OCI-LY7 (cell line): ENCODE measurements at regions not wholly inside any gene's neighbourhood (a gene's known extent, or its start where the extent isn't known, plus 50 kb on each side); places are given as distances from the start of the nearest gene placed in this dataset.
"Not testable (repeated sequence)": the region's sequence is repeated elsewhere in the genome, so short reads cannot be mapped to it uniquely, and the experiment has no call there.

Source experiments
- BruUV-seq: library from RNA; stranded (reverse); fragments of 400-500 nt; replicated peaks from 2 replicates; lab custom pipeline; 2021; lab: Mats Ljungman, UMichigan
- CTCF ChIA-PET: fragments of 300-600 bp; sonication (Branson Sonifier 250); formaldehyde crosslinking; loops from one replicate; lab custom pipeline; 2022; ENCODE audit warnings: antibody characterized with exemption; ENCODE audit not compliant: unreplicated experiment; lab: Charles Lee
- POLR2A ChIA-PET: fragments of 300-600 bp; sonication (Branson Sonifier 250); formaldehyde crosslinking; loops from one replicate; lab custom pipeline; 2022; ENCODE audit warnings: antibody characterized with exemption; lab: Charles Lee
- DNase-seq: peaks from one replicate; pipeline ENCODE4 v3.0.0-alpha.2; 2015; ENCODE audit warnings: low spot score
- H2AFZ ChIP-seq: fragments of 200-600 bp; sonication (generic), shearing (Covaris generic); 2 replicates; pipeline ENCODE4 v1.6.1; 2014; ENCODE audit warnings: mild to moderate bottlenecking, antibody characterized with exemption, low read length, moderate library complexity
- H3K27ac ChIP-seq: fragments of 200-600 bp; sonication (generic); 2 replicates; pipeline ENCODE4 v1.5.1; 2014; ENCODE audit warnings: mixed run types, low read depth, mild to moderate bottlenecking, moderate library complexity, low read length, inconsistent platforms; ENCODE audit not compliant: poor library complexity, severe bottlenecking
- H3K36me3 ChIP-seq: fragments of 200-600 bp; sonication (generic); 2 replicates; pipeline ENCODE4 v1.6.1; 2014; ENCODE audit warnings: mild to moderate bottlenecking, antibody characterized with exemption, low read length, moderate library complexity, mixed read lengths; ENCODE audit not compliant: insufficient read depth
- H3K4me1 ChIP-seq: fragments of 200-600 bp; sonication (generic); 2 replicates; pipeline ENCODE4 v1.5.1; 2014; ENCODE audit warnings: mild to moderate bottlenecking, low read length; ENCODE audit not compliant: insufficient read depth, poor library complexity, severe bottlenecking
- H3K4me2 ChIP-seq: fragments of 200-600 bp; sonication (generic); 2 replicates; pipeline ENCODE4 v1.6.1; 2014; ENCODE audit warnings: mild to moderate bottlenecking, low read length
- H3K4me3 ChIP-seq: fragments of 200-600 bp; sonication (generic); 2 replicates; pipeline ENCODE4 v1.5.1; 2014; ENCODE audit warnings: mild to moderate bottlenecking, low read depth, low read length; ENCODE audit not compliant: poor library complexity, severe bottlenecking
- H3K79me2 ChIP-seq: fragments of 200-600 bp; sonication (generic); 2 replicates; pipeline ENCODE4 v1.6.1; 2016; ENCODE audit warnings: low read depth, mild to moderate bottlenecking, low read length, moderate library complexity, mixed read lengths; ENCODE audit not compliant: insufficient read depth
- H3K9me2 ChIP-seq: fragments of 200-600 bp; sonication (generic); 2 replicates; pipeline ENCODE4 v1.6.1; 2016; ENCODE audit warnings: mild to moderate bottlenecking, low read length, mixed read lengths; ENCODE audit not compliant: insufficient read depth
- H3K9me3 ChIP-seq: fragments of 200-600 bp; sonication (generic); 2 replicates; pipeline ENCODE4 v1.6.1; 2014; ENCODE audit warnings: mild to moderate bottlenecking, mixed run types, low read length, mixed read lengths
- H4K20me1 ChIP-seq: fragments of 200-600 bp; sonication (generic); 2 replicates; pipeline ENCODE4 v1.6.1; 2014; ENCODE audit warnings: mild to moderate bottlenecking, antibody characterized with exemption, low read length, moderate library complexity, mixed read lengths; ENCODE audit not compliant: insufficient read depth
- EZH2phosphoT487 ChIP-seq: fragments of 200-600 bp; sonication (generic); IDR thresholded peaks from 2 replicates; pipeline ENCODE4 v1.6.1; 2018; ENCODE audit warnings: low read depth, borderline replicate concordance, mild to moderate bottlenecking, mixed run types, antibody characterized with exemption, low read length, moderate library complexity, mixed read lengths
- intact Hi-C: fragments of 100-400 bp; cut with micrococcal nuclease; formaldehyde crosslinking; loops from one replicate; pipeline ENCODE4 v1.10.0; 2022; ENCODE audit not compliant: unreplicated experiment
- TF ChIP-seq, protein P1 (sequence below): fragments of 200-600 bp; sonication (generic); conservative IDR thresholded peaks from 2 replicates; pipeline ENCODE4 v1.5.1; 2014; ENCODE audit warnings: mild to moderate bottlenecking, antibody characterized with exemption, low read length, moderate library complexity, mixed read lengths

DNA sequence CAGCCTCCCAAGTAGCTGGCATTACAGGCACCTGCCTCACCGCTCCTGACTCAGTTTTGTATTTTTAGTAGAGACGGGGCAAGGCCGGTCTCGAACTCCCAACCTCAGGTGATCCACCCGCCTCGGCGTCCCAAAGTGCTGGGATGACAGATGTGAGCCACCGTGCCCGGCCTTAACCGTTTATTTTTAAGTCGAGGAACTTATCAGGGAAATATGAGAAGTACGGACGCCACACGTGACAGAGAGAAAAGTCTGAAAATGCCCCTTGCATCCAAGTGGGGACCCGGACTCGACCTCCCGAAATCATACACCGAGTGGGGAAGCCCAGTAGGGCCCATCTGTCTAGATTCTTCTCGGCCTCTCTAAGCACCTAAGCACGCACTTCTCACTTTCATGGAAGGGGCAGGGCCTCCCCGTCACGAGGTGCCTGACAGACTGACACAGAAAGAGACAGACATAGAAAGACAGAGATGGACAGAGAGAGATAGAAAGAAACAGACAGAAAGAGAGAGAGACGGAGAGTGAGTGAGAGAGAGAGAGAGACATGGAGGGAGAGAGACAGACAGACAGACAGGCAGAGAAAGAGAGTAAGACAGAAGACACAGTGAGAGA, 756.5 kb upstream of the DEFB115 start:
- ChIA-PET POLR2A (no interaction called here), CTCF (no interaction called here)
- Histone ChIP-seq H3K4me1 (no peaks in the 10 kb centered on the region), H3K4me2 (no peak overlapping the region), H4K20me1 (no peaks in the 10 kb centered on the region), H3K9me3 (no peaks in the 10 kb centered on the region), H3K36me3 (no peaks in the 10 kb centered on the region), H2AFZ (no peak overlapping the region), H3K79me2 (no peaks in the 10 kb centered on the region), H3K27ac (no peak overlapping the region), H3K9me2 (no peaks in the 10 kb centered on the region), H3K4me3 (no peak overlapping the region)
- no peak for TF ChIP-seq EZH2phosphoT487
- TF ChIP-seq, protein P1, sequence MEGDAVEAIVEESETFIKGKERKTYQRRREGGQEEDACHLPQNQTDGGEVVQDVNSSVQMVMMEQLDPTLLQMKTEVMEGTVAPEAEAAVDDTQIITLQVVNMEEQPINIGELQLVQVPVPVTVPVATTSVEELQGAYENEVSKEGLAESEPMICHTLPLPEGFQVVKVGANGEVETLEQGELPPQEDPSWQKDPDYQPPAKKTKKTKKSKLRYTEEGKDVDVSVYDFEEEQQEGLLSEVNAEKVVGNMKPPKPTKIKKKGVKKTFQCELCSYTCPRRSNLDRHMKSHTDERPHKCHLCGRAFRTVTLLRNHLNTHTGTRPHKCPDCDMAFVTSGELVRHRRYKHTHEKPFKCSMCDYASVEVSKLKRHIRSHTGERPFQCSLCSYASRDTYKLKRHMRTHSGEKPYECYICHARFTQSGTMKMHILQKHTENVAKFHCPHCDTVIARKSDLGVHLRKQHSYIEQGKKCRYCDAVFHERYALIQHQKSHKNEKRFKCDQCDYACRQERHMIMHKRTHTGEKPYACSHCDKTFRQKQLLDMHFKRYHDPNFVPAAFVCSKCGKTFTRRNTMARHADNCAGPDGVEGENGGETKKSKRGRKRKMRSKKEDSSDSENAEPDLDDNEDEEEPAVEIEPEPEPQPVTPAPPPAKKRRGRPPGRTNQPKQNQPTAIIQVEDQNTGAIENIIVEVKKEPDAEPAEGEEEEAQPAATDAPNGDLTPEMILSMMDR: no peak
- DNase-seq: no peak
- BruUV-seq: no TSS peak
- intact Hi-C loops: no loop called here

- H3K9me3 ChIP-seq: no peaks in the 10 kb centered on the region
- ChIA-PET POLR2A (no interaction called here), CTCF (no interaction called here)
- no peaks in the 10 kb centered on the region for H4K20me1 ChIP-seq
- no peak overlapping the region for H3K4me3 ChIP-seq
- intact Hi-C loops: no loop called here
- H3K27ac ChIP-seq: no peak overlapping the region
- no peaks in the 10 kb centered on the region for H3K4me1 ChIP-seq
- no peaks in the 10 kb centered on the region for H3K79me2 ChIP-seq
- no peaks in the 10 kb centered on the region for H3K36me3 ChIP-seq
- BruUV-seq: no TSS peak
- no peak overlapping the region for H2AFZ ChIP-seq
- no peak overlapping the region for H3K4me2 ChIP-seq
- DNase-seq: no peak
- no peaks in the 10 kb centered on the region for H3K9me2 ChIP-seq
- TF ChIP-seq, protein P1: no peak
- TF ChIP-seq EZH2phosphoT487: no peak
Measured at GRCh38 chr20:30502670-30503069, 754.8 kb upstream of the DEFB115 start.

GRCh38 chr20:30503204-30503603, 754.3 kb upstream of the DEFB115 start:
- CTCF ChIA-PET: not testable (repeated sequence)

More at GRCh38 chr20:30503204-30503603, 754.3 kb upstream of the DEFB115 start:
- H3K9me3 ChIP-seq, H2AFZ ChIP-seq, H3K4me2 ChIP-seq, H3K36me3 ChIP-seq, H3K4me1 ChIP-seq, H3K79me2 ChIP-seq, H3K9me2 ChIP-seq, intact Hi-C loops, H3K27ac ChIP-seq, DNase-seq, POLR2A ChIA-PET, H4K20me1 ChIP-seq, BruUV-seq, H3K4me3 ChIP-seq: not testable (repeated sequence)
